SK-N-SH (cell line): ENCODE measurements at regions not wholly inside any gene's neighbourhood (a gene's known extent, or its start where the extent isn't known, plus 50 kb on each side); places are given as distances from the start of the nearest gene placed in this dataset.
A peak's percentile ranks its signal among the peaks of the same experiment; 100 is the strongest.

Source experiments
- CTCF ChIA-PET: fragments of 300-600, 350-600 bp; formaldehyde crosslinking; extraction: SDS; loops from one replicate; lab custom pipeline; 2021; lab: Yijun Ruan, JAX
- POLR2A ChIA-PET: fragments of 350-600 bp; sonication (Branson Sonifier 250); formaldehyde crosslinking; extraction: SDS; loops from one replicate; lab custom pipeline; 2020; ENCODE audit warnings: antibody characterized with exemption, inconsistent platforms; lab: Yijun Ruan, JAX
- DNase-seq: peaks from one replicate; pipeline ENCODE4 v3.0.0; 2012
- H2AFZ ChIP-seq: fragments of 200-600 bp; sonication (generic); 2 replicates; pipeline ENCODE4 v1.8.1; 2016; ENCODE audit warnings: antibody characterized with exemption, mild to moderate bottlenecking, low read depth
- H3F3A ChIP-seq: fragments of 200-600 bp; sonication (generic); replicated peaks from 2 replicates; pipeline ENCODE3; 2016; ENCODE audit warnings: antibody characterized with exemption, mild to moderate bottlenecking; ENCODE audit not compliant: insufficient read depth
- H3K27ac ChIP-seq, 2 experiments: fragments of 200-500 bp in 1 of 2; fragments of 200-600 bp in 1 of 2; sonication (Bioruptor generic) in 1 of 2; sonication (generic), shearing (Covaris generic) in 1 of 2; 2 replicates each; pipeline versions ENCODE4 v1.5.1 to v1.6.1; 2014 to 2016; ENCODE audit warnings: low read depth in 2 of 2, inconsistent platforms in 1 of 2, low read length in 1 of 2, mild to moderate bottlenecking in 1 of 2, mixed read lengths in 1 of 2
- H3K27me3 ChIP-seq: fragments of 200-600 bp; sonication (generic), shearing (Covaris generic); 2 replicates; pipeline ENCODE4 v1.6.1; 2016; ENCODE audit warnings: mixed run types; ENCODE audit not compliant: insufficient read depth
- H3K36me3 ChIP-seq, 2 experiments: fragments of 200-500 bp in 1 of 2; fragments of 200-600 bp in 1 of 2; sonication (Bioruptor generic) in 1 of 2; sonication (generic) in 1 of 2; replicated peaks in 1 of 2; 2 replicates each; pipeline versions ENCODE3 to v1.5.1; 2014 to 2016; ENCODE audit warnings: low read length in 1 of 2, mild to moderate bottlenecking in 1 of 2; ENCODE audit not compliant: insufficient read depth in 2 of 2, control insufficient read depth in 1 of 2
- H3K4me1 ChIP-seq, 2 experiments: fragments of 200-500 bp in 1 of 2; fragments of 200-600 bp in 1 of 2; sonication (Bioruptor generic) in 1 of 2; sonication (generic), shearing (Covaris generic) in 1 of 2; 2 replicates each; pipeline versions ENCODE4 v1.5.1 to v1.6.1; 2014 to 2016; ENCODE audit warnings: low read depth in 1 of 2, low read length in 1 of 2, mixed run types in 1 of 2; ENCODE audit not compliant: insufficient read depth in 2 of 2, control insufficient read depth in 1 of 2
- H3K4me2 ChIP-seq: fragments of 200-600 bp; sonication (generic), shearing (Covaris generic); 2 replicates; pipeline ENCODE4 v1.6.1; 2017; ENCODE audit warnings: mixed run types
- H3K4me3 ChIP-seq, 2 experiments: fragments of 200-500 bp in 1 of 2; fragments of 200-600 bp in 1 of 2; sonication (Bioruptor generic) in 1 of 2; sonication (generic), shearing (Covaris generic) in 1 of 2; 2 replicates each; pipeline versions ENCODE4 v1.5.1 to v1.8.1; 2014 to 2016; ENCODE audit warnings: low read depth in 2 of 2, inconsistent platforms in 1 of 2, low read length in 1 of 2, mild to moderate bottlenecking in 1 of 2, mixed read lengths in 1 of 2, moderate library complexity in 1 of 2
- H3K79me2 ChIP-seq: fragments of 200-600 bp; sonication (generic); 2 replicates; pipeline ENCODE4 v1.8.1; 2017; ENCODE audit warnings: mild to moderate bottlenecking; ENCODE audit not compliant: insufficient read depth
- H3K9ac ChIP-seq: fragments of 200-600 bp; sonication (generic); 2 replicates; pipeline ENCODE4 v1.6.1; 2017; ENCODE audit warnings: mixed run types
- H3K9me2 ChIP-seq: fragments of 200-600 bp; sonication (generic); 2 replicates; pipeline ENCODE4 v1.6.1; 2017; ENCODE audit warnings: mixed run types
- H3K9me3 ChIP-seq: fragments of 200-600 bp; sonication (generic); 2 replicates; pipeline ENCODE4 v1.6.1; 2017; ENCODE audit warnings: mixed run types, mild to moderate bottlenecking, moderate library complexity
- H4K20me1 ChIP-seq: fragments of 200-600 bp; sonication (generic); 2 replicates; pipeline ENCODE4 v1.6.1; 2017; ENCODE audit warnings: mild to moderate bottlenecking, mixed run types; ENCODE audit not compliant: insufficient read depth
- CHD2 ChIP-seq: fragments of 150-350 bp; IDR thresholded peaks from 2 replicates; pipeline ENCODE4 v1.6.1; 2018; ENCODE audit warnings: low read length; ENCODE audit not compliant: partially characterized antibody
- ELF1 ChIP-seq: IDR thresholded peaks from 2 replicates; pipeline ENCODE4 v1.4.0; 2012
- EP300 ChIP-seq, 2 experiments: IDR thresholded peaks; 2 replicates each; pipeline versions ENCODE4 v1.4.0 to v1.6.1; 2012; ENCODE audit warnings: borderline replicate concordance in 1 of 2, low read depth in 1 of 2, low read length in 1 of 2
- FOSL2 ChIP-seq: IDR thresholded peaks from 2 replicates; pipeline ENCODE4 v1.4.0; 2012; ENCODE audit warnings: low read depth, mild to moderate bottlenecking, moderate library complexity, borderline replicate concordance
- FOXJ3 ChIP-seq: sonication (generic); formaldehyde crosslinking; IDR thresholded peaks from 2 replicates; pipeline ENCODE4 v1.5.1; 2020; ENCODE audit warnings: mild to moderate bottlenecking, missing genetic modification reagents
- GABPA ChIP-seq: IDR thresholded peaks from 2 replicates; pipeline ENCODE4 v1.4.0; 2012; ENCODE audit warnings: low read depth, mild to moderate bottlenecking
- MEF2A ChIP-seq: IDR thresholded peaks from 2 replicates; pipeline ENCODE4 v1.4.0; 2012; ENCODE audit warnings: low read depth, borderline replicate concordance
- POLR2AphosphoS5 ChIP-seq: IDR thresholded peaks from 2 replicates; pipeline ENCODE4 v1.6.1; 2012; ENCODE audit warnings: low read depth, low read length
- RCOR1 ChIP-seq: fragments of 150-350 bp; IDR thresholded peaks from 2 replicates; pipeline ENCODE4 v1.6.1; 2017; ENCODE audit warnings: antibody characterized with exemption, low read length
- SIN3A ChIP-seq: IDR thresholded peaks from 2 replicates; pipeline ENCODE4 v1.6.1; 2012; ENCODE audit warnings: low read depth, mild to moderate bottlenecking, low read length, moderate library complexity, borderline replicate concordance
- SMC3 ChIP-seq: IDR thresholded peaks from 2 replicates; pipeline ENCODE4 v1.6.1; 2012; ENCODE audit warnings: low read depth, low read length, improper control_type of control experiment
- TCF12 ChIP-seq: IDR thresholded peaks from 2 replicates; pipeline ENCODE4 v1.4.0; 2012
- YY1 ChIP-seq: IDR thresholded peaks from 2 replicates; pipeline ENCODE4 v1.4.0; 2012; ENCODE audit warnings: low read depth, mild to moderate bottlenecking
- WGBS: methylation state at CpG from one replicate; pipeline ENCODE4 v1.1.6; 2017; ENCODE audit warnings: low lambda C conversion rate; 5-methylcytosine and 5-hydroxymethylcytosine counted together
- TF ChIP-seq, protein P1 (sequence below): IDR thresholded peaks from 2 replicates; pipeline ENCODE4 v1.6.1; 2012; ENCODE audit warnings: mild to moderate bottlenecking, low read depth, low read length, moderate library complexity
- TF ChIP-seq, protein P2 (sequence below): IDR thresholded peaks from 2 replicates; pipeline ENCODE4 v1.4.0; 2012; ENCODE audit warnings: low read depth, borderline replicate concordance
- TF ChIP-seq, protein P3 (sequence below): IDR thresholded peaks from 2 replicates; pipeline ENCODE4 v1.4.0; 2012; ENCODE audit warnings: low read depth, borderline replicate concordance

DNA sequence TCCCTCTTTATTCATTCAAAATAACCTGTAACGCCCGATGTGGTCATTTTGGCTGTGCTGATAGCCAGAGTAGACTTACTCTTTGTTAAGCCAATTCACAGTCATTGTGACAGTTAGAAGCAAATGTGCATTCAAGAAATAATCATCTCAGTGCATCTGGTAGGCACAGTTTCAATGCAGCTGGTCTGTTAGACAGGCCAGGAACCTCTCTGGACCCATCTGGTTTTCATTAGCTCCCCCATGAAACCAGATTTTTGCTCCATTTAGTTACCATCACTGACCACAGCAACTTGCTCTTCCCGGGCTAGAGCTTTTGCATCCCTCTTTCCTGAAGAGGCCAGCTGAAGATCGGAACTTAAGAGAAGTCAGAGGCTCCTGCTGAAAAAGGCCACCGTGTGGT is 284.2 kb downstream of the NSG2 start (continued):
- TF ChIP-seq, protein P1, sequence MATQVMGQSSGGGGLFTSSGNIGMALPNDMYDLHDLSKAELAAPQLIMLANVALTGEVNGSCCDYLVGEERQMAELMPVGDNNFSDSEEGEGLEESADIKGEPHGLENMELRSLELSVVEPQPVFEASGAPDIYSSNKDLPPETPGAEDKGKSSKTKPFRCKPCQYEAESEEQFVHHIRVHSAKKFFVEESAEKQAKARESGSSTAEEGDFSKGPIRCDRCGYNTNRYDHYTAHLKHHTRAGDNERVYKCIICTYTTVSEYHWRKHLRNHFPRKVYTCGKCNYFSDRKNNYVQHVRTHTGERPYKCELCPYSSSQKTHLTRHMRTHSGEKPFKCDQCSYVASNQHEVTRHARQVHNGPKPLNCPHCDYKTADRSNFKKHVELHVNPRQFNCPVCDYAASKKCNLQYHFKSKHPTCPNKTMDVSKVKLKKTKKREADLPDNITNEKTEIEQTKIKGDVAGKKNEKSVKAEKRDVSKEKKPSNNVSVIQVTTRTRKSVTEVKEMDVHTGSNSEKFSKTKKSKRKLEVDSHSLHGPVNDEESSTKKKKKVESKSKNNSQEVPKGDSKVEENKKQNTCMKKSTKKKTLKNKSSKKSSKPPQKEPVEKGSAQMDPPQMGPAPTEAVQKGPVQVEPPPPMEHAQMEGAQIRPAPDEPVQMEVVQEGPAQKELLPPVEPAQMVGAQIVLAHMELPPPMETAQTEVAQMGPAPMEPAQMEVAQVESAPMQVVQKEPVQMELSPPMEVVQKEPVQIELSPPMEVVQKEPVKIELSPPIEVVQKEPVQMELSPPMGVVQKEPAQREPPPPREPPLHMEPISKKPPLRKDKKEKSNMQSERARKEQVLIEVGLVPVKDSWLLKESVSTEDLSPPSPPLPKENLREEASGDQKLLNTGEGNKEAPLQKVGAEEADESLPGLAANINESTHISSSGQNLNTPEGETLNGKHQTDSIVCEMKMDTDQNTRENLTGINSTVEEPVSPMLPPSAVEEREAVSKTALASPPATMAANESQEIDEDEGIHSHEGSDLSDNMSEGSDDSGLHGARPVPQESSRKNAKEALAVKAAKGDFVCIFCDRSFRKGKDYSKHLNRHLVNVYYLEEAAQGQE, result no peak
- TF ChIP-seq GABPA (no peak), MEF2A (no peak), SMC3 (no peak), TCF12 (peak; percentile 99), FOSL2 (no peak), POLR2AphosphoS5 (peak; percentile 83), SIN3A (no peak), CHD2 (peak; percentile 85), EP300 (IDR thresholded peaks at IDR 0.05; ENCODE audit: borderline replicate concordance in 1 of 2, low read depth in 1 of 2, low read length in 1 of 2) (peak in 1 of 2 experiments; percentile 78; a peak in 1 of 4 replicates)
- TF ChIP-seq, protein P2, sequence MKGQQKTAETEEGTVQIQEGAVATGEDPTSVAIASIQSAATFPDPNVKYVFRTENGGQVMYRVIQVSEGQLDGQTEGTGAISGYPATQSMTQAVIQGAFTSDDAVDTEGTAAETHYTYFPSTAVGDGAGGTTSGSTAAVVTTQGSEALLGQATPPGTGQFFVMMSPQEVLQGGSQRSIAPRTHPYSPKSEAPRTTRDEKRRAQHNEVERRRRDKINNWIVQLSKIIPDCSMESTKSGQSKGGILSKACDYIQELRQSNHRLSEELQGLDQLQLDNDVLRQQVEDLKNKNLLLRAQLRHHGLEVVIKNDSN, result no peak
- TF ChIP-seq, protein P3, sequence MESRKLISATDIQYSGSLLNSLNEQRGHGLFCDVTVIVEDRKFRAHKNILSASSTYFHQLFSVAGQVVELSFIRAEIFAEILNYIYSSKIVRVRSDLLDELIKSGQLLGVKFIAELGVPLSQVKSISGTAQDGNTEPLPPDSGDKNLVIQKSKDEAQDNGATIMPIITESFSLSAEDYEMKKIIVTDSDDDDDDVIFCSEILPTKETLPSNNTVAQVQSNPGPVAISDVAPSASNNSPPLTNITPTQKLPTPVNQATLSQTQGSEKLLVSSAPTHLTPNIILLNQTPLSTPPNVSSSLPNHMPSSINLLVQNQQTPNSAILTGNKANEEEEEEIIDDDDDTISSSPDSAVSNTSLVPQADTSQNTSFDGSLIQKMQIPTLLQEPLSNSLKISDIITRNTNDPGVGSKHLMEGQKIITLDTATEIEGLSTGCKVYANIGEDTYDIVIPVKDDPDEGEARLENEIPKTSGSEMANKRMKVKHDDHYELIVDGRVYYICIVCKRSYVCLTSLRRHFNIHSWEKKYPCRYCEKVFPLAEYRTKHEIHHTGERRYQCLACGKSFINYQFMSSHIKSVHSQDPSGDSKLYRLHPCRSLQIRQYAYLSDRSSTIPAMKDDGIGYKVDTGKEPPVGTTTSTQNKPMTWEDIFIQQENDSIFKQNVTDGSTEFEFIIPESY, result no peak

DNA sequence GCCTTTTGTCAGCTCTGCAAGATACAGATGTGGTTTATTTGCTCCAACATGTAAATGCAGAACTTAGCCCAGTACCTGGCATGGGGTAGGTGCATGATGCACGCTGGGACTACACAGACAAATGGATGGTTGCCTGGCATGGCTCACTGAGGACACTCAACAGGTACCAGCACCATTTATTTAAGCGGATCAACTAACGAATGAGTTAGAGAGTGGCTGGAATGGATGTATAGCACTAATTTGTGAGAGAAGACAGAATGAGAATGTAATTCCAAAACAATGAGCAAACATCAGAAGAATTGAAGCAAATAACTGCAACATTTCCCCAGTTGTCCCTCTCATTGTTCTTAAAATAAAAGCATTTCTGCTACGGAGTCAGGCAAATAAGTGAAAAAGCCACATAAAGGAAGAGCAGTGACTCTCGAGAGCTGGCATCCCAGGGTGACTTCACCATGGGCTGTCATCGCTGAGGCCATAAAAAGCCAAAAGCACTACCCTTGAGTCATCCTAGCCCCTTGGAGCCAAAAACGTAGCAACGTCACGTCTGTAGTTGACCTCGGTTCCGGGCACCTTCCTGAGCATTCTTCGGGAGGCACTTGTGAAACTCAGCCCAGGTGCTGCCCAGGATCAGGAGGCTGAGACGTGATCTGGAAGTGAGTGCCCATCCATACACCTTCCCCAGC is 290.3 kb downstream of the NSG2 start:
- WGBS, result 66% methylated on average over 9 of the region's 13 CpGs
- no peak for TF ChIP-seq RCOR1
- TF ChIP-seq CHD2, result no peak
- TF ChIP-seq TCF12, result no peak
- TF ChIP-seq ELF1, result no peak
- TF ChIP-seq FOXJ3 (CRISPR knock-in tag), result no peak
- TF ChIP-seq YY1, result no peak
- DNase-seq, result no peak
- Histone ChIP-seq H4K20me1 (no peaks in the 10 kb centered on the region), H3K36me3 (no peaks in the 10 kb centered on the region), H3F3A (peaks cover 3% of the 10 kb centered on the region), H3K27me3 (no peaks in the 10 kb centered on the region), H3K27ac (peak overlapping the region; percentile 59 to 96), H3K79me2 (no peaks in the 10 kb centered on the region; the same call in 1 of the 2 replicates), H3K9me3 (no peaks in the 10 kb centered on the region), H3K9me2 (no peaks in the 10 kb centered on the region), H3K4me1 (peaks cover 7 to 44% of the 10 kb centered on the region in 2 experiments; a peak in 2 of 4 replicates), H3K4me2 (0 out of 2 replicates have a peak overlapping the region, but pooled peaks have one; percentile 26), H3K9ac (peak overlapping the region; percentile 37; the same call in 1 of the 2 replicates), H3K4me3 (no peak overlapping the region; a peak in 1 of 4 replicates), H2AFZ (no peak overlapping the region)
- POLR2A ChIA-PET, result no interaction called here
- CTCF ChIA-PET, result interaction anchor here (0.7 to 2.0 kb wide), 9 partner anchors 9 to 564 kb away, joined by 3 to 6 read pairs (median 3); partner anchors contain the start of gene NSG2
